GM12878 (cell line): ENCODE measurements at regions not wholly inside any gene's neighbourhood (a gene's known extent, or its start where the extent isn't known, plus 50 kb on each side); places are given as distances from the start of the nearest gene placed in this dataset.

Experiments
- CBX3 ChIP-seq: fragments of 200-600 bp; sonication (generic); IDR thresholded peaks from 2 replicates; pipeline ENCODE4 v1.6.1; 2016; ENCODE audit warnings: low read depth, borderline replicate concordance
- CREB1 ChIP-seq: IDR thresholded peaks from 2 replicates; pipeline ENCODE4 v1.6.1; 2012; ENCODE audit warnings: low read depth, mild to moderate bottlenecking, inconsistent platforms
- CREM ChIP-seq: IDR thresholded peaks from 2 replicates; pipeline ENCODE4 v1.6.1; 2014; ENCODE audit warnings: antibody characterized with exemption, low read depth
- EP300 ChIP-seq, 2 experiments: fragments of 150-350 bp in 1 of 2; IDR thresholded peaks; 2 replicates each; pipeline ENCODE4 v1.6.1; 2011 to 2012; ENCODE audit warnings: low read depth in 2 of 2, low read length in 2 of 2, borderline replicate concordance in 1 of 2, improper control_type of control experiment in 1 of 2, inconsistent platforms in 1 of 2; ENCODE audit not compliant: control insufficient read depth in 1 of 2
- ESRRA ChIP-seq: IDR thresholded peaks from 2 replicates; pipeline ENCODE4 v1.6.1; 2012; ENCODE audit warnings: mild to moderate bottlenecking, low read length, improper control_type of control experiment
- EZH2 ChIP-seq: IDR thresholded peaks from 2 replicates; pipeline ENCODE4 v1.6.1; 2012; ENCODE audit warnings: low read depth, mild to moderate bottlenecking, control low read depth, inconsistent platforms, low read length, borderline replicate concordance; ENCODE audit not compliant: control insufficient read depth
- JUNB ChIP-seq: IDR thresholded peaks from 2 replicates; pipeline ENCODE4 v1.6.1; 2016; ENCODE audit warnings: antibody characterized with exemption, mild to moderate bottlenecking
- NR2C1 ChIP-seq: fragments of 450-650 bp; IDR thresholded peaks from 2 replicates; pipeline ENCODE4 v1.6.1; 2017; ENCODE audit warnings: antibody characterized with exemption, mild to moderate bottlenecking, moderate library complexity
- POLR2A ChIP-seq: IDR thresholded peaks from 2 replicates; pipeline ENCODE4 v1.6.1; 2011; ENCODE audit warnings: low read depth, mild to moderate bottlenecking, low read length
- POU2F2 ChIP-seq: IDR thresholded peaks from 3 replicates; pipeline ENCODE4 v1.6.1; 2011; ENCODE audit warnings: low read depth, mild to moderate bottlenecking, low read length, borderline replicate concordance
- RAD21 ChIP-seq: IDR thresholded peaks from 2 replicates; pipeline ENCODE4 v1.6.1; 2011; ENCODE audit warnings: mild to moderate bottlenecking, low read depth, low read length, moderate library complexity; ENCODE audit not compliant: insufficient read depth
- SP1 ChIP-seq: IDR thresholded peaks from one replicate; pipeline ENCODE4 v1.6.1; 2011; ENCODE audit warnings: low read depth, low read length
- TF ChIP-seq, protein P1 (sequence below): IDR thresholded peaks from 2 replicates; pipeline ENCODE4 v1.6.1; 2011; ENCODE audit warnings: borderline replicate concordance, low read depth, mild to moderate bottlenecking, moderate library complexity, low read length; ENCODE audit not compliant: insufficient read depth, poor library complexity, severe bottlenecking
- TF ChIP-seq, protein P2 (sequence below), 3 experiments: IDR thresholded peaks in 2 of 3; conservative IDR thresholded peaks in 1 of 3; 2 replicates each; pipeline ENCODE4 v1.5.1; 2011; ENCODE audit warnings: low read depth in 3 of 3, low read length in 3 of 3, mild to moderate bottlenecking in 3 of 3, control low read depth in 2 of 3, moderate library complexity in 2 of 3, inconsistent platforms in 1 of 3, mixed read lengths in 1 of 3; ENCODE audit not compliant: control insufficient read depth in 2 of 3, insufficient read depth in 1 of 3; ENCODE audit errors: extremely low read depth in 1 of 3

DNA sequence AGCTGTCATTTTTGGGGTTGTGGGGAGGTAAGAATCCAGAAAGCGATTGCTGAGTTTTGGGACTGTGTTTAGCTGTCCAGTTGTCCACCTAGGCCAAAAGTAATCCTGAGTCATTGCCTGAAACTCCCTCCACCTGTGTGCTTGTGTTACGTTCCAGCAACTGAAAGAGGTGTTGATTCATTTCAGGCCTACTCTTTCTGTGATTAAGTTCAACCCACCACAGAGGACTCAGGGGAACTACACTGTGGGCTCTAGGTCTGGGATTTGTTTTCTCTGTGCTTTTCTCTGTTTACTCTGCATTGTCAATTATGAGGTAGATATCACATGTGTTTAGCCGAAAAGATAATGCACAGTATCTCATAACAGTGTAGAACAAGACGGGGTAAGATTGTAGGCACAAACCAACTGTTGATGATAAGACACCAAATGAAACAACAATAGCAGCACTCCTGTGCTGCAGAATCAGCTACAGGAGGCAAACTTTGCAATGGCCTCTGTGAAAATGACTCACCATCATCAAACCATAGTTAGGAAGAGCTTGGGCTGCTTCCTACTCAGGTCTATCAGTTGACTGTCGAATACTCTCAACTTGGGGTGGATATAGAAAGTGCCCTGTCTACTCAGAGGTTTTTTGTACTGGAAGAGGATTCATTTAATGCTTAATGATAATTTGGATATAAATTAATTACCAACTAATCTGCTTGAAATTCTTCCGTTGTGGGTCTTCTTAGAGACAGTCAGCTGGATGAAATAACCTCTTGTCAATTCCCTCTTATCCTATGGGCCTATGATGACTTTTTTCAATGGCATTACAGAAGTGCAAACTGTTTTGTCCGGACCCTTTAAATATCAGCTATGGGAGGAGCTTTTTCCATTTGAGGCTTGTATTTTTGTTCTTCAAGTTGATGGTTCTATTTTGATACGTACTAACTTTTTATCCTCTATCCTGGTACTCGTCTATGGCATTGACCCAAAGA, 385.9 kb downstream of the BMP4 start:
- TF ChIP-seq RAD21 (no peak), ESRRA (no peak), CBX3 (no peak), EP300 (IDR thresholded peaks at IDR 0.05; ENCODE audit: borderline replicate concordance in 1 of 2, control insufficient read depth in 1 of 2, low read depth in 2 of 2, low read length in 2 of 2) (peak; percentile 84 to 89; a peak in 3 of 4 replicates), POU2F2 (peak; percentile 49; the same call in 2 of the 3 replicates), NR2C1 (no peak), CREB1 (peak; percentile 66), POLR2A (no peak), JUNB (peak; percentile 97), SP1 (peak; percentile 51), CREM (peak; percentile 90), EZH2 (no peak)
- TF ChIP-seq, protein P1, sequence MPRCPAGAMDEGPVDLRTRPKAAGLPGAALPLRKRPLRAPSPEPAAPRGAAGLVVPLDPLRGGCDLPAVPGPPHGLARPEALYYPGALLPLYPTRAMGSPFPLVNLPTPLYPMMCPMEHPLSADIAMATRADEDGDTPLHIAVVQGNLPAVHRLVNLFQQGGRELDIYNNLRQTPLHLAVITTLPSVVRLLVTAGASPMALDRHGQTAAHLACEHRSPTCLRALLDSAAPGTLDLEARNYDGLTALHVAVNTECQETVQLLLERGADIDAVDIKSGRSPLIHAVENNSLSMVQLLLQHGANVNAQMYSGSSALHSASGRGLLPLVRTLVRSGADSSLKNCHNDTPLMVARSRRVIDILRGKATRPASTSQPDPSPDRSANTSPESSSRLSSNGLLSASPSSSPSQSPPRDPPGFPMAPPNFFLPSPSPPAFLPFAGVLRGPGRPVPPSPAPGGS = peak; percentile 92
- TF ChIP-seq, protein P2, sequence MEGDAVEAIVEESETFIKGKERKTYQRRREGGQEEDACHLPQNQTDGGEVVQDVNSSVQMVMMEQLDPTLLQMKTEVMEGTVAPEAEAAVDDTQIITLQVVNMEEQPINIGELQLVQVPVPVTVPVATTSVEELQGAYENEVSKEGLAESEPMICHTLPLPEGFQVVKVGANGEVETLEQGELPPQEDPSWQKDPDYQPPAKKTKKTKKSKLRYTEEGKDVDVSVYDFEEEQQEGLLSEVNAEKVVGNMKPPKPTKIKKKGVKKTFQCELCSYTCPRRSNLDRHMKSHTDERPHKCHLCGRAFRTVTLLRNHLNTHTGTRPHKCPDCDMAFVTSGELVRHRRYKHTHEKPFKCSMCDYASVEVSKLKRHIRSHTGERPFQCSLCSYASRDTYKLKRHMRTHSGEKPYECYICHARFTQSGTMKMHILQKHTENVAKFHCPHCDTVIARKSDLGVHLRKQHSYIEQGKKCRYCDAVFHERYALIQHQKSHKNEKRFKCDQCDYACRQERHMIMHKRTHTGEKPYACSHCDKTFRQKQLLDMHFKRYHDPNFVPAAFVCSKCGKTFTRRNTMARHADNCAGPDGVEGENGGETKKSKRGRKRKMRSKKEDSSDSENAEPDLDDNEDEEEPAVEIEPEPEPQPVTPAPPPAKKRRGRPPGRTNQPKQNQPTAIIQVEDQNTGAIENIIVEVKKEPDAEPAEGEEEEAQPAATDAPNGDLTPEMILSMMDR (IDR thresholded peaks at IDR 0.05 in 2 of 3, conservative IDR thresholded peaks at IDR 0.05 in 1 of 3; ENCODE audit: control insufficient read depth in 2 of 3, extremely low read depth in 1 of 3, insufficient read depth in 1 of 3, low read depth in 3 of 3, low read length in 3 of 3) = no peak
